HCT116 (cell line): ENCODE measurements at regions not wholly inside any gene's neighbourhood (a gene's known extent, or its start where the extent isn't known, plus 50 kb on each side); places are given as distances from the start of the nearest gene placed in this dataset.

Experiments used
- ATF3 ChIP-seq: IDR thresholded peaks from 2 replicates; pipeline ENCODE4 v1.6.1; 2012
- CBX3 ChIP-seq: IDR thresholded peaks from 2 replicates; pipeline ENCODE4 v1.6.1; 2012; ENCODE audit warnings: low read depth
- CEBPB ChIP-seq: IDR thresholded peaks from 2 replicates; pipeline ENCODE4 v1.6.1; 2012; ENCODE audit warnings: low read depth
- CTCF ChIP-seq, 3 experiments: fragments of 200-600 bp in 1 of 3; sonication (generic) in 1 of 3; IDR thresholded peaks in 2 of 3; conservative IDR thresholded peaks in 1 of 3; 2 replicates each; pipeline ENCODE4 v1.5.1; 2012 to 2017; ENCODE audit warnings: low read depth in 2 of 3, low read length in 2 of 3, antibody characterized with exemption in 1 of 3, borderline replicate concordance in 1 of 3, control low read depth in 1 of 3, mild to moderate bottlenecking in 1 of 3, mixed read lengths in 1 of 3, mixed run types in 1 of 3, moderate library complexity in 1 of 3; ENCODE audit not compliant: insufficient read depth in 1 of 3
- EZH2 ChIP-seq: fragments of 200-600 bp; sonication (generic); IDR thresholded peaks from 2 replicates; pipeline ENCODE4 v1.6.1; 2017; ENCODE audit warnings: antibody characterized with exemption, mixed run types
- JUND ChIP-seq: IDR thresholded peaks from 2 replicates; pipeline ENCODE4 v1.6.1; 2012
- POLR2A ChIP-seq: IDR thresholded peaks from 2 replicates; pipeline ENCODE4 v1.7.0; 2011; ENCODE audit warnings: borderline replicate concordance; ENCODE audit not compliant: insufficient read depth, insufficient read length; ENCODE audit errors: extremely low read depth
- POLR2AphosphoS5 ChIP-seq: IDR thresholded peaks from 2 replicates; pipeline ENCODE4 v1.6.1; 2011; ENCODE audit warnings: mild to moderate bottlenecking, low read depth, low read length, moderate library complexity
- RAD21 ChIP-seq: IDR thresholded peaks from 2 replicates; pipeline ENCODE4 v1.6.1; 2012; ENCODE audit warnings: low read depth, mild to moderate bottlenecking
- SIN3A ChIP-seq: IDR thresholded peaks from 2 replicates; pipeline ENCODE4 v1.6.1; 2012; ENCODE audit warnings: low read depth
- YY1 ChIP-seq: IDR thresholded peaks from 2 replicates; pipeline ENCODE4 v1.6.1; 2011; ENCODE audit warnings: low read length, low read depth, moderate library complexity, mild to moderate bottlenecking; ENCODE audit not compliant: insufficient replicate concordance; ENCODE audit errors: extremely low read depth
- ZNF274 ChIP-seq: fragments of 200-500 bp; sonication (Bioruptor generic); IDR thresholded peaks from 2 replicates; pipeline ENCODE4 v1.6.1; 2014; ENCODE audit warnings: mild to moderate bottlenecking, low read depth, low read length, inconsistent platforms

- TF ChIP-seq RAD21 (no peak), CTCF (IDR thresholded peaks at IDR 0.05 in 2 of 3, conservative IDR thresholded peaks at IDR 0.05 in 1 of 3; ENCODE audit: borderline replicate concordance in 1 of 3, insufficient read depth in 1 of 3, low read depth in 2 of 3, low read length in 2 of 3) (no peak), YY1 (no peak), POLR2AphosphoS5 (no peak), POLR2A (no peak), EZH2 (no peak), CBX3 (no peak), JUND (no peak), ATF3 (no peak), CEBPB (no peak), ZNF274 (no peak), SIN3A (no peak)
Observed at GRCh38 chr14:71690478-71690877, 241.8 kb upstream of the RGS6 start.
